ENCODE measurements at regions not wholly inside any gene's neighbourhood (a gene's known extent, or its start where the extent isn't known, plus 50 kb on each side); places are given as distances from the start of the nearest gene placed in this dataset.

DNA sequence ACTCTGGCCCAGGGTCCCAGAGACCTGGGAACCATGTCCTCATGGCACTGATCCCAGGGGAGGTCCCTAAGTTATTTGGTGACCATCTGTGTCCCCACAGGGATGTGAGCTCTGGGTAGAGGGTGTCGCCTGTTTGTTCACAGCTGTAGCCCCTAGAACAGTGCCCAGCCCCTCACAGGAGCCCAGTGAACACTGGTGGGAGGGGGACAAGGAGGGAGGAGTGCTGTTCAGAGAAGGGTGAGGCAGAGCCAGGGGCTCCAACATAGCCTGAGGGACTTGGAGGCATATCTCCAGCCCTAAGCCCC lies 450.4 kb downstream of the MATN1 start:
- TF ChIP-seq POLR2AphosphoS5 (IDR thresholded peaks at IDR 0.05; ENCODE audit: low read depth, low read length) (no peak), POLR2A (IDR thresholded peaks at IDR 0.05; ENCODE audit: low read depth, low read length) (no peak), POU2F2 (IDR thresholded peaks at IDR 0.05; ENCODE audit: low read depth, low read length) (no peak), TAF1 (IDR thresholded peaks at IDR 0.05; ENCODE audit: low read depth, low read length) (no peak), SPI1 (IDR thresholded peaks at IDR 0.05; ENCODE audit: low read depth, low read length) (no peak), PAX5 (IDR thresholded peaks at IDR 0.05; ENCODE audit: insufficient read depth, low read length, severe bottlenecking) (no peak)
